Aorta (tissue), 5 donors: ENCODE measurements at regions not wholly inside any gene's neighbourhood (a gene's known extent, or its start where the extent isn't known, plus 50 kb on each side); places are given as distances from the start of the nearest gene placed in this dataset.

ENCODE experiments used
- ATAC-seq: fragments of 200-7000 bp; cut with Tn5 transposase; one replicate; pipeline ENCODE4 v1.9.1; 2022; ENCODE audit warnings: moderate library complexity; ENCODE audit not compliant: low FRiP score
- DNase-seq, 2 donors: peaks; one replicate each; pipeline ENCODE4 v3.0.0-alpha.2; 2020
- H3K27ac ChIP-seq, 2 donors: one replicate each; pipeline ENCODE4 v1.5.1; 2013; ENCODE audit warnings: low read length in 2 of 2, mild to moderate bottlenecking in 2 of 2, moderate library complexity in 2 of 2, control low read depth in 1 of 2, inconsistent platforms in 1 of 2, low read depth in 1 of 2
- H3K27me3 ChIP-seq, 2 donors: one replicate each; pipeline ENCODE4 v1.6.1; 2013; ENCODE audit warnings: control low read depth in 1 of 2, low read length in 1 of 2, mild to moderate bottlenecking in 1 of 2, moderate library complexity in 1 of 2; ENCODE audit not compliant: insufficient read depth in 2 of 2, control insufficient read depth in 1 of 2
- H3K36me3 ChIP-seq, 2 donors: one replicate each; pipeline ENCODE4 v1.6.1; 2013; ENCODE audit warnings: control low read depth in 1 of 2, low read length in 1 of 2, mild to moderate bottlenecking in 1 of 2; ENCODE audit not compliant: insufficient read depth in 2 of 2, control insufficient read depth in 1 of 2
- H3K4me1 ChIP-seq, 2 donors: one replicate each; pipeline ENCODE4 v1.6.1; 2013; ENCODE audit warnings: low read length in 2 of 2, control low read depth in 1 of 2, mild to moderate bottlenecking in 1 of 2, moderate library complexity in 1 of 2; ENCODE audit not compliant: insufficient read depth in 2 of 2, control insufficient read depth in 1 of 2
- H3K4me3 ChIP-seq, 2 donors: one replicate each; pipeline ENCODE4 v1.5.1; 2013; ENCODE audit warnings: low read length in 2 of 2, control low read depth in 1 of 2, mild to moderate bottlenecking in 1 of 2
- H3K9me3 ChIP-seq: one replicate; pipeline ENCODE4 v1.6.1; 2013; ENCODE audit warnings: mild to moderate bottlenecking, low read length; ENCODE audit not compliant: control insufficient read depth
- WGBS, 2 donors: extraction: QIAGEN DNeasy Blood & Tissue Kit; methylation state at CpG; one replicate each; pipeline ENCODE4 v1.1.7; 2013; 5-methylcytosine and 5-hydroxymethylcytosine counted together
- intact Hi-C, 2 donors: fragments of 100-400 bp; cut with DNase I; formaldehyde crosslinking; loops; one replicate each; pipeline versions ENCODE4 v1.14.2 to v1.15.0; 2022
- donor health status: healthy with polysubstance abuse.
- donor health status: Bipolar disorder and iron deficiency.
- donor health status: DM: no; HTN: no; CAD: no.
- donor health status: DM: no; HTN: no; CAD: no.
- donor health status: DM: yes; HTN: yes; CAD: no.

- intact Hi-C loops = no loop called here
- peaks cover 2% of the 10 kb centered on the region for H3K9me3 ChIP-seq
- H3K4me1 ChIP-seq = no peaks in the 10 kb centered on the region
- WGBS, 2 donors = 85 to 86% methylated on average over 4 of the region's 4 CpGs
- no peak overlapping the region for H3K4me3 ChIP-seq
- no peak for ATAC-seq
- H3K27me3 ChIP-seq = no peaks in the 10 kb centered on the region
- H3K27ac ChIP-seq = no peak overlapping the region
- no peak for DNase-seq
- no peaks in the 10 kb centered on the region for H3K36me3 ChIP-seq
Observed at GRCh38 chr12:107998863-107999262, 130.2 kb upstream of the WSCD2 start.

GRCh38 chr12:108000111-108000510 lies 129.0 kb upstream of the WSCD2 start:
- no peaks in the 10 kb centered on the region for H3K4me1 ChIP-seq
- H3K27me3 ChIP-seq = no peaks in the 10 kb centered on the region
- DNase-seq = no peak
- H3K4me3 ChIP-seq = no peak overlapping the region
- no peaks in the 10 kb centered on the region for H3K36me3 ChIP-seq
- H3K27ac ChIP-seq = no peak overlapping the region
- peaks cover 2% of the 10 kb centered on the region for H3K9me3 ChIP-seq
- 65 to 69% methylated on average over 2 of the region's 2 CpGs for WGBS, 2 donors
- intact Hi-C loops = no loop called here
- no peak for ATAC-seq

- intact Hi-C loops = no loop called here
- H3K27ac ChIP-seq = no peak overlapping the region
Observed at GRCh38 chr12:108004319-108004718, 124.8 kb upstream of the WSCD2 start.

GRCh38 chr12:108008163-108008905 lies 120.8 kb upstream of the WSCD2 start:
- Histone ChIP-seq H3K27me3 (no peaks in the 10 kb centered on the region), H3K27ac (no peak overlapping the region), H3K9me3 (peaks cover 2% of the 10 kb centered on the region), H3K4me3 (no peak overlapping the region), H3K36me3 (no peaks in the 10 kb centered on the region), H3K4me1 (no peaks in the 10 kb centered on the region)
- ATAC-seq (no peak), DNase-seq (no peak)
- WGBS, 2 donors = 89 to 94% methylated on average over 2 of the region's 2 CpGs
- intact Hi-C loops = no loop called here

More at GRCh38 chr12:108004319-108004718, 124.8 kb upstream of the WSCD2 start:
- Histone ChIP-seq H3K4me1 (no peaks in the 10 kb centered on the region), H3K27me3 (no peaks in the 10 kb centered on the region), H3K9me3 (peaks cover 3% of the 10 kb centered on the region), H3K36me3 (no peaks in the 10 kb centered on the region), H3K4me3 (no peak overlapping the region)
- DNase-seq (no peak), ATAC-seq (no peak)
- 4 to 12% methylated on average over 1 of the region's 1 CpG for WGBS, 2 donors

GRCh38 chr12:108009442-108010070 lies 119.5 kb upstream of the WSCD2 start:
- intact Hi-C loops = no loop called here
- no peaks in the 10 kb centered on the region for H3K27me3 ChIP-seq
- ATAC-seq = no peak
- H3K4me1 ChIP-seq = no peaks in the 10 kb centered on the region
- H3K9me3 ChIP-seq = peaks cover 2% of the 10 kb centered on the region
- H3K27ac ChIP-seq = no peak overlapping the region
- 64 to 79% methylated on average over 4 of the region's 4 CpGs for WGBS, 2 donors
- H3K36me3 ChIP-seq = no peaks in the 10 kb centered on the region
- no peak for DNase-seq
- H3K4me3 ChIP-seq = no peak overlapping the region

- WGBS, 2 donors = 94 to 95% methylated on average over 4 of the region's 4 CpGs
- no peaks in the 10 kb centered on the region for H3K27me3 ChIP-seq
- peaks cover 0 to 5% of the 10 kb centered on the region in 2 donors for H3K4me1 ChIP-seq
- intact Hi-C loops = no loop called here
- DNase-seq = no peak
- no peaks in the 10 kb centered on the region for H3K9me3 ChIP-seq
- H3K27ac ChIP-seq = no peak overlapping the region
- H3K36me3 ChIP-seq = no peaks in the 10 kb centered on the region
- ATAC-seq = no peak
- no peak overlapping the region for H3K4me3 ChIP-seq
Observed at GRCh38 chr12:108016022-108016564, 113.0 kb upstream of the WSCD2 start.

GRCh38 chr12:108017472-108018057 lies 111.5 kb upstream of the WSCD2 start:
- 93 to 94% methylated on average over 3 of the region's 3 CpGs for WGBS, 2 donors
- no peaks in the 10 kb centered on the region for H3K36me3 ChIP-seq
- no peaks in the 10 kb centered on the region for H3K9me3 ChIP-seq
- no peaks in the 10 kb centered on the region for H3K27me3 ChIP-seq
- DNase-seq (no peak), ATAC-seq (no peak)
- peaks cover 0 to 5% of the 10 kb centered on the region in 2 donors for H3K4me1 ChIP-seq
- intact Hi-C loops = no loop called here
- no peak overlapping the region for H3K27ac ChIP-seq
- H3K4me3 ChIP-seq = no peak overlapping the region

GRCh38 chr12:108019862-108020261 lies 109.2 kb upstream of the WSCD2 start:
- Histone ChIP-seq H3K27ac (no peak overlapping the region), H3K36me3 (no peaks in the 10 kb centered on the region), H3K4me1 (peaks cover 0 to 5% of the 10 kb centered on the region in 2 donors), H3K4me3 (no peak overlapping the region), H3K9me3 (no peaks in the 10 kb centered on the region), H3K27me3 (no peaks in the 10 kb centered on the region)
- no peak for ATAC-seq
- no peak for DNase-seq
- intact Hi-C loops = no loop called here
- 92 to 95% methylated on average over 2 of the region's 2 CpGs for WGBS, 2 donors
